Glutamatergic neuron (in vitro differentiated cells): ENCODE measurements at regions not wholly inside any gene's neighbourhood (a gene's known extent, or its start where the extent isn't known, plus 50 kb on each side); places are given as distances from the start of the nearest gene placed in this dataset.

Experiments used
- DNase-seq: peaks from one replicate; pipeline ENCODE4 v3.0.0; 2022
- H3K27ac Mint-ChIP-seq: one replicate; pipeline ENCODE4 v1.8.0; 2020; ENCODE audit warnings: mild to moderate bottlenecking, mixed read lengths, inconsistent platforms; ENCODE audit not compliant: unreplicated experiment
- H3K27me3 Mint-ChIP-seq: one replicate; pipeline ENCODE4 v1.8.0; 2020; ENCODE audit warnings: mild to moderate bottlenecking, moderate library complexity, mixed read lengths, inconsistent platforms; ENCODE audit not compliant: unreplicated experiment
- H3K36me3 Mint-ChIP-seq: one replicate; pipeline ENCODE4 v1.8.0; 2020; ENCODE audit warnings: mild to moderate bottlenecking, mixed read lengths, inconsistent platforms; ENCODE audit not compliant: unreplicated experiment
- H3K4me1 Mint-ChIP-seq: one replicate; pipeline ENCODE4 v1.8.0; 2020; ENCODE audit warnings: mild to moderate bottlenecking, low read depth, mixed read lengths, inconsistent platforms; ENCODE audit not compliant: unreplicated experiment
- H3K4me3 Mint-ChIP-seq: one replicate; pipeline ENCODE4 v1.8.0; 2020; ENCODE audit warnings: mild to moderate bottlenecking, mixed read lengths, inconsistent platforms; ENCODE audit not compliant: unreplicated experiment
- H3K9me3 Mint-ChIP-seq: one replicate; pipeline ENCODE4 v1.8.0; 2020; ENCODE audit warnings: mild to moderate bottlenecking, moderate library complexity, mixed read lengths, inconsistent platforms; ENCODE audit not compliant: unreplicated experiment
- TF ChIP-seq, protein P1 (sequence below): fragments of 200-600 bp; sonication (generic); IDR thresholded peaks from one replicate; pipeline ENCODE4 v1.5.0; 2021; ENCODE audit not compliant: partially characterized antibody, unreplicated experiment

DNA sequence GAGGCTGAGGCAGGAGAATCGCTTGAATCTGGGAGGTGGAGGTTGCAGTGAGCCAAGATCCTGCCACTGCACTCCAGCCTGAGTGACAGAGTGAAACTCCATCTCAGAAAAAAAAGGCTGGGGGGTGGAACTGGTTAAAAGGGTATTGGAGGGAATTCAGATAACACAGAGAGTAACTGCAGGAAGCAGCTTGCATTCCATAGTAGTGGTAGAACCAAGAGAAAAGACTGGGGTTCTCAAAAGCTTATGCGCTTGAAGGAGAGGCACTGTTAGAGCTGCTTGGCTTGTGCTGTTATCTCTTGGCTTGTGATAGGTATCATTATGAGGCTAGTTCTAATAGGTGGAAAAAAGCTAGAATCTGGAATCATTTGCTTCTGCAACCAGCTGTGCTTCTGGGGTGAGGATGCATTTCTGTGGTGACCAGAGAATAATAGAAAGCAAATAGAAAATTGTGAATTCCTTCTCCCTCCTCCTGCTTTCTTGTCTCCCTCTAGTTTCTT lies 91.2 kb upstream of the ELOVL6 start:
- DNase-seq = no peak
- TF ChIP-seq, protein P1, sequence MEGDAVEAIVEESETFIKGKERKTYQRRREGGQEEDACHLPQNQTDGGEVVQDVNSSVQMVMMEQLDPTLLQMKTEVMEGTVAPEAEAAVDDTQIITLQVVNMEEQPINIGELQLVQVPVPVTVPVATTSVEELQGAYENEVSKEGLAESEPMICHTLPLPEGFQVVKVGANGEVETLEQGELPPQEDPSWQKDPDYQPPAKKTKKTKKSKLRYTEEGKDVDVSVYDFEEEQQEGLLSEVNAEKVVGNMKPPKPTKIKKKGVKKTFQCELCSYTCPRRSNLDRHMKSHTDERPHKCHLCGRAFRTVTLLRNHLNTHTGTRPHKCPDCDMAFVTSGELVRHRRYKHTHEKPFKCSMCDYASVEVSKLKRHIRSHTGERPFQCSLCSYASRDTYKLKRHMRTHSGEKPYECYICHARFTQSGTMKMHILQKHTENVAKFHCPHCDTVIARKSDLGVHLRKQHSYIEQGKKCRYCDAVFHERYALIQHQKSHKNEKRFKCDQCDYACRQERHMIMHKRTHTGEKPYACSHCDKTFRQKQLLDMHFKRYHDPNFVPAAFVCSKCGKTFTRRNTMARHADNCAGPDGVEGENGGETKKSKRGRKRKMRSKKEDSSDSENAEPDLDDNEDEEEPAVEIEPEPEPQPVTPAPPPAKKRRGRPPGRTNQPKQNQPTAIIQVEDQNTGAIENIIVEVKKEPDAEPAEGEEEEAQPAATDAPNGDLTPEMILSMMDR = no peak
- no peak overlapping the region for H3K4me3 Mint-ChIP-seq
- H3K27ac Mint-ChIP-seq = no peak overlapping the region
- no peaks in the 10 kb centered on the region for H3K36me3 Mint-ChIP-seq
- H3K9me3 Mint-ChIP-seq = no peaks in the 10 kb centered on the region
- H3K27me3 Mint-ChIP-seq = peaks cover 2% of the 10 kb centered on the region
- H3K4me1 Mint-ChIP-seq = peaks cover 2% of the 10 kb centered on the region

DNA sequence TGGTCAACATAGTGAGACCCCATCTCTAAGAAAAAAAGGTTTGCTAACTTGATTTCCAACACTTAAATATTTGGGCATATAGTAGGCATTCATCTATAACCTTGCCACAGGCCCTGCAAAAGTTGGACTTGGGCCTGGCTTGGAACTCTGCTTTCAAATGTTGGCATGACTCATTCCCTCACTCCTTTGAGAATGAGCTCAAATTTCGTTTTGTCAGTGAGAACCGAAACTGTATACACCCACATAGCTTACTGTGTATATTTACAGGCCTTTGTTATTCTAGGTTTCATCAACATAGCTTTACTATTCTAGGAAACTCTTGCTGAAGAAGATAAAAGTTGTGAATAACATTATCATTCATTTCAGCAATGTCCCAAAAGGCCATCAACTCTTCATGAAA lies 88.7 kb upstream of the ELOVL6 start:
- Mint-ChIP-seq H3K4me1 (peaks cover 2% of the 10 kb centered on the region), H3K36me3 (no peaks in the 10 kb centered on the region), H3K27ac (no peak overlapping the region), H3K9me3 (no peaks in the 10 kb centered on the region), H3K27me3 (peaks cover 3% of the 10 kb centered on the region), H3K4me3 (no peak overlapping the region)
- no peak for DNase-seq
- TF ChIP-seq, protein P1 = no peak

DNA sequence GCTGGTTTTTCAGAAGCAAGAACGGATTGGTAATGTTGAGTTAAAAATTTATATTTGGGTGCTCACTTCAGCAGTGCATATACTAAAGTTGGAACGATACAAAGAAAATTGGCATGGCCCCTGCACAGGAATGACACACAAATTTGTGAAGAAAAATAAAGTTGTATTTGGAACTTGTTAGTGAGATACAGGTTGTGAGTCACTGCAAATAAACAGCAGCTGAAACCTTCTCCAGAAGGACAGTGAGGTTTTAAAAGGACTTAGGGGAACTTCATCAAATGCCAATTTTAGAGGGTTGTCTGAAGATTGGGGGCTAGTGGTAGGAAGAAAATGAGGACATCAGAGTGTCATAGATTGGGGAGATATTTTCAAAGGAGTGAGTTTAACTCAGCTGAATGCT lies 79.7 kb upstream of the ELOVL6 start:
- H3K36me3 Mint-ChIP-seq = no peaks in the 10 kb centered on the region

DNA sequence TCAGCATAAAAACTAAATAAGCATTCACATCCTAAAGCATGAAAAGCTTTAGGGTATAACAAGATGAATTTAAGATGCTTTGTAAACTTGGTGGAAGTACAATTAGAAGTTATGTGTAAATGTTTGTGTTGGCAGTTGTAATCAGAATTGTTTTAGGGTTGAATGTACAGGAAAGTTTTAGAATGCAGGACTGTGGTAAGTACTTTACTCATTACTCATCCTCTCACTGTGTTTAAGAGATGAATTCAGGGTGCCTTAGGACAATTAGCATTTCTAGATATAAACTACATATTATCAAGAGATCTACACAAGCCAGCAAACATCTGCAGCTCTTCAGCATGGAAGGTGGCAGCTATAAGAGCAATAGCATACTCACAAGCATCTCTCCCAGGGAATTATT lies 77.5 kb upstream of the ELOVL6 start:
- TF ChIP-seq, protein P1 = no peak
- no peak for DNase-seq
- Mint-ChIP-seq H3K4me1 (peaks cover 8% of the 10 kb centered on the region), H3K4me3 (no peak overlapping the region), H3K27me3 (no peaks in the 10 kb centered on the region), H3K9me3 (peaks cover 3% of the 10 kb centered on the region), H3K36me3 (no peaks in the 10 kb centered on the region), H3K27ac (no peak overlapping the region)

More for the DNA sequence above, 79.7 kb upstream of the ELOVL6 start:
- DNase-seq = no peak
- TF ChIP-seq, protein P1 = no peak
- H3K9me3 Mint-ChIP-seq = no peaks in the 10 kb centered on the region
- no peak overlapping the region for H3K4me3 Mint-ChIP-seq
- H3K27me3 Mint-ChIP-seq = no peaks in the 10 kb centered on the region
- H3K27ac Mint-ChIP-seq = no peak overlapping the region
- H3K4me1 Mint-ChIP-seq = no peaks in the 10 kb centered on the region

DNA sequence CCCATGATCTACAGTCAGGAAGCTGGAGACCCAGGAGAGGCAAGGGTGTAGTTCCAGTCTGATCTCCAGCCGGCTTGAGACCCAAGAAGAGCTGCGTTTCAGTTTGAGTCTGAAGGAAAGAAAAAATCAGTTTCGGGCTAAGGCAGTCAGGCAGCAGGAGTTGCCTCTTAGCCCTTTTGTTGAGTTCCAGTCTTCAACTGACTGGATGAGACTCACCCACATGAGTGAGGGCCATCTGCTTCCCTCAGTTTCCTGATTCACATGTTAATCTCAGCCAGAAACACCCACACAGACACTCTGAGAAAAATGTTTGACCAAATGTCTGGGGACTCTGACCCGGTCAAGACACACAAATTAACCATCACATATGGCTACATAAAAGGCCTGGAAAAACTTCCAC lies 73.6 kb upstream of the ELOVL6 start:
- H3K36me3 Mint-ChIP-seq = no peaks in the 10 kb centered on the region
- H3K4me1 Mint-ChIP-seq = peaks cover 11% of the 10 kb centered on the region
- no peak for DNase-seq
- TF ChIP-seq, protein P1 = no peak
- H3K27ac Mint-ChIP-seq = peak overlapping the region; percentile 65
- no peaks in the 10 kb centered on the region for H3K27me3 Mint-ChIP-seq
- no peak overlapping the region for H3K4me3 Mint-ChIP-seq
- peaks cover 3% of the 10 kb centered on the region for H3K9me3 Mint-ChIP-seq
